ENCODE measurements at regions not wholly inside any gene's neighbourhood (a gene's known extent, or its start where the extent isn't known, plus 50 kb on each side); places are given as distances from the start of the nearest gene placed in this dataset.

- BruUV-seq (replicated peaks), result no TSS peak
- DNase-seq (ENCODE audit: low read depth, low spot score), result no peak
- CTCF ChIA-PET, result no interaction called here
These were observed 86.3 kb downstream of the NUS1 start for GRCh38 chr6:117761610-117762009.

GRCh38 chr6:117771403-117771802 lies 96.1 kb downstream of the NUS1 start:
- no TSS peak for BruUV-seq (replicated peaks)
- H3K4me3 ChIP-seq (ENCODE audit: low read depth in 2 of 2, low read length in 2 of 2), result no peak overlapping the region
- no peaks in the 10 kb centered on the region for H3K36me3 ChIP-seq (ENCODE audit: control insufficient read depth, insufficient read depth, low read length)
- DNase-seq (ENCODE audit: low read depth, low spot score), result no peak
- no peaks in the 10 kb centered on the region for H3K4me1 ChIP-seq (ENCODE audit: control insufficient read depth, insufficient read depth, low read length)
- ATAC-seq, result no peak
- in situ Hi-C loops (cut with HindIII; ENCODE audit: low pct_unique_long_range_greater_than_20kb, low sequenced_read_pairs), result no loop called here
- intact Hi-C loops (cut with micrococcal nuclease; ENCODE audit: unreplicated experiment), result no loop called here
- POLR2A ChIA-PET, result no interaction called here
- H3K9me3 ChIP-seq (ENCODE audit: control insufficient read depth, insufficient read depth, low read depth, low read length), result no peaks in the 10 kb centered on the region
- CTCF ChIA-PET, result no interaction called here
- TF ChIP-seq SIN3A (IDR thresholded peaks at IDR 0.05; ENCODE audit: borderline replicate concordance, insufficient read depth, low read depth, low read length) (no peak), CTCF (IDR thresholded peaks at IDR 0.05) (no peak), REST (IDR thresholded peaks at IDR 0.05; ENCODE audit: insufficient read depth in 1 of 2, low read depth in 2 of 2, low read length in 1 of 2) (no peak), TCF7L2 (IDR thresholded peaks at IDR 0.05; ENCODE audit: low read depth, low read length) (no peak), POLR2AphosphoS5 (IDR thresholded peaks at IDR 0.05; ENCODE audit: low read depth, low read length) (no peak)
- H3K27me3 ChIP-seq (ENCODE audit: control insufficient read depth, insufficient read depth, low read length), result no peaks in the 10 kb centered on the region; the same call in 1 of the 2 replicates
- no peak overlapping the region for H3K27ac ChIP-seq (ENCODE audit: low read length)

More at GRCh38 chr6:117761610-117762009, 86.3 kb downstream of the NUS1 start:
- H3K9me3 ChIP-seq (ENCODE audit: control insufficient read depth, insufficient read depth, low read depth, low read length), result no peaks in the 10 kb centered on the region
- no peak for ATAC-seq
- intact Hi-C loops (cut with micrococcal nuclease; ENCODE audit: unreplicated experiment), result no loop called here
- no peak overlapping the region for H3K4me3 ChIP-seq (ENCODE audit: low read depth in 2 of 2, low read length in 2 of 2)
- H3K27me3 ChIP-seq (ENCODE audit: control insufficient read depth, insufficient read depth, low read length), result no peaks in the 10 kb centered on the region
- in situ Hi-C loops (cut with HindIII; ENCODE audit: low pct_unique_long_range_greater_than_20kb, low sequenced_read_pairs), result no loop called here
- H3K36me3 ChIP-seq (ENCODE audit: control insufficient read depth, insufficient read depth, low read length), result no peaks in the 10 kb centered on the region
- TF ChIP-seq POLR2AphosphoS5 (IDR thresholded peaks at IDR 0.05; ENCODE audit: low read depth, low read length) (no peak), CTCF (IDR thresholded peaks at IDR 0.05) (no peak), REST (IDR thresholded peaks at IDR 0.05; ENCODE audit: insufficient read depth in 1 of 2, low read depth in 2 of 2, low read length in 1 of 2) (no peak), SIN3A (IDR thresholded peaks at IDR 0.05; ENCODE audit: borderline replicate concordance, insufficient read depth, low read depth, low read length) (no peak), TCF7L2 (IDR thresholded peaks at IDR 0.05; ENCODE audit: low read depth, low read length) (no peak)
- H3K27ac ChIP-seq (ENCODE audit: low read length), result no peak overlapping the region
- POLR2A ChIA-PET, result no interaction called here
- no peaks in the 10 kb centered on the region for H3K4me1 ChIP-seq (ENCODE audit: control insufficient read depth, insufficient read depth, low read length)
